Tibial nerve (tissue), 3 donors: ENCODE measurements at regions not wholly inside any gene's neighbourhood (a gene's known extent, or its start where the extent isn't known, plus 50 kb on each side); places are given as distances from the start of the nearest gene placed in this dataset.

ENCODE experiments used
- POLR2A ChIP-seq, 2 donors: fragments of 450-650 bp; IDR thresholded peaks; one replicate each; pipeline ENCODE4 v1.6.1; 2017; ENCODE audit warnings: antibody characterized with exemption in 2 of 2, mild to moderate bottlenecking in 2 of 2, moderate library complexity in 2 of 2
- TF ChIP-seq, protein P1 (sequence below), 5 experiments: fragments of 200-600 bp in 3 of 5; fragments of 450-650 bp in 2 of 5; sonication (generic) in 3 of 5; IDR thresholded peaks; one replicate each; pipeline ENCODE4 v1.5.1; 2016 to 2019; ENCODE audit warnings: antibody characterized with exemption in 5 of 5, mild to moderate bottlenecking in 3 of 5, moderate library complexity in 2 of 5

DNA sequence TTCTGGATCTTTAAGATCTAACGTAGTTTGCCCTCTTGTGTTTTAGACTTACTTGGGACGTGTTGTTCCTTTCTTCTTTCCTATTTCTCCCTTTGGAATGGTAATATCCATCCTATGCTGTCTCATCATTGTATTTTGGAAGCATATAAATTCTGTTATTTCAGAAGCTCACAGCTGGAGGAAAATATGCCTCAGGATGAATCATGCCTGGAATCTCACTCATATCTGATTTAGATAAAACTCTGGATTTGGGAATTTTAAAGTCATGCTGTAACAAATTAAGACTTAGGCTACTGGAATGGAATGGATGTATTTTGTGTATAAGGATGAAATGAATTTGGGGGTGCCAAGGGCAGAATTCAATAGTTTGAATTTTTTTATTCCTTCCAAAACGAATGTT is 245.2 kb upstream of the GULP1 start:
- TF ChIP-seq, protein P1, sequence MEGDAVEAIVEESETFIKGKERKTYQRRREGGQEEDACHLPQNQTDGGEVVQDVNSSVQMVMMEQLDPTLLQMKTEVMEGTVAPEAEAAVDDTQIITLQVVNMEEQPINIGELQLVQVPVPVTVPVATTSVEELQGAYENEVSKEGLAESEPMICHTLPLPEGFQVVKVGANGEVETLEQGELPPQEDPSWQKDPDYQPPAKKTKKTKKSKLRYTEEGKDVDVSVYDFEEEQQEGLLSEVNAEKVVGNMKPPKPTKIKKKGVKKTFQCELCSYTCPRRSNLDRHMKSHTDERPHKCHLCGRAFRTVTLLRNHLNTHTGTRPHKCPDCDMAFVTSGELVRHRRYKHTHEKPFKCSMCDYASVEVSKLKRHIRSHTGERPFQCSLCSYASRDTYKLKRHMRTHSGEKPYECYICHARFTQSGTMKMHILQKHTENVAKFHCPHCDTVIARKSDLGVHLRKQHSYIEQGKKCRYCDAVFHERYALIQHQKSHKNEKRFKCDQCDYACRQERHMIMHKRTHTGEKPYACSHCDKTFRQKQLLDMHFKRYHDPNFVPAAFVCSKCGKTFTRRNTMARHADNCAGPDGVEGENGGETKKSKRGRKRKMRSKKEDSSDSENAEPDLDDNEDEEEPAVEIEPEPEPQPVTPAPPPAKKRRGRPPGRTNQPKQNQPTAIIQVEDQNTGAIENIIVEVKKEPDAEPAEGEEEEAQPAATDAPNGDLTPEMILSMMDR (IDR thresholded peaks at IDR 0.05) = no peak
- no peak for TF ChIP-seq POLR2A (IDR thresholded peaks at IDR 0.05)
